ENCODE measurements at regions not wholly inside any gene's neighbourhood (a gene's known extent, or its start where the extent isn't known, plus 50 kb on each side); places are given as distances from the start of the nearest gene placed in this dataset.

DNA sequence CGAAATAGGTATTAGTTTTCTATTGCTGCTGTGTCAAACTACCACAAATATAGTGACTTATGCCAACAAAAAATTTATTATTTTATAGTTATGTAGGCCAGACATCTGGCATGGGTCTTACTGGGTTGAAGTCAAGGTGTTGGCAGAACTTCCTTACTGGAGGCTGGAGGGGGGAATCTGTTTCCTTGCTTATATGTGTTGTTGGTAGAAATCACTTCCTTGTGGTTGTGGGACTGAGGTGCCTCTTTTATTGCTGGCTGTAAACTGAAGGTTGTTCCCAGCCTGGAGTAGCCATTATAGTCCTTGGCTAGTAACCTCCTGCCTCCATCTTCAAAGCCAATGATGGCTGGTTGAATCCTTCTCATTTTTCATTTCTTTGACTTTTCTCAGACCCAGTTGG, 439.8 kb upstream of the EEF2KMT start (continued):
- TF ChIP-seq POLR2A (IDR thresholded peaks at IDR 0.05; ENCODE audit: borderline replicate concordance, extremely low read depth, insufficient read depth, insufficient read length) = no peak
- TF ChIP-seq POLR2AphosphoS5 (IDR thresholded peaks at IDR 0.05; ENCODE audit: low read depth, low read length) = no peak
- no peak for TF ChIP-seq EZH2phosphoT487 (IDR thresholded peaks at IDR 0.05; ENCODE audit: borderline replicate concordance)
- TF ChIP-seq, protein P1, sequence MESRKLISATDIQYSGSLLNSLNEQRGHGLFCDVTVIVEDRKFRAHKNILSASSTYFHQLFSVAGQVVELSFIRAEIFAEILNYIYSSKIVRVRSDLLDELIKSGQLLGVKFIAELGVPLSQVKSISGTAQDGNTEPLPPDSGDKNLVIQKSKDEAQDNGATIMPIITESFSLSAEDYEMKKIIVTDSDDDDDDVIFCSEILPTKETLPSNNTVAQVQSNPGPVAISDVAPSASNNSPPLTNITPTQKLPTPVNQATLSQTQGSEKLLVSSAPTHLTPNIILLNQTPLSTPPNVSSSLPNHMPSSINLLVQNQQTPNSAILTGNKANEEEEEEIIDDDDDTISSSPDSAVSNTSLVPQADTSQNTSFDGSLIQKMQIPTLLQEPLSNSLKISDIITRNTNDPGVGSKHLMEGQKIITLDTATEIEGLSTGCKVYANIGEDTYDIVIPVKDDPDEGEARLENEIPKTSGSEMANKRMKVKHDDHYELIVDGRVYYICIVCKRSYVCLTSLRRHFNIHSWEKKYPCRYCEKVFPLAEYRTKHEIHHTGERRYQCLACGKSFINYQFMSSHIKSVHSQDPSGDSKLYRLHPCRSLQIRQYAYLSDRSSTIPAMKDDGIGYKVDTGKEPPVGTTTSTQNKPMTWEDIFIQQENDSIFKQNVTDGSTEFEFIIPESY (IDR thresholded peaks at IDR 0.05; ENCODE audit: extremely low read depth, insufficient replicate concordance, low read length) = no peak
- TF ChIP-seq ZNF274 (IDR thresholded peaks at IDR 0.05; ENCODE audit: low read depth, low read length) = no peak
- TF ChIP-seq CBX3 (IDR thresholded peaks at IDR 0.05; ENCODE audit: low read depth) = no peak
- TF ChIP-seq CEBPB (IDR thresholded peaks at IDR 0.05; ENCODE audit: low read depth) = no peak
- TF ChIP-seq, protein P2, sequence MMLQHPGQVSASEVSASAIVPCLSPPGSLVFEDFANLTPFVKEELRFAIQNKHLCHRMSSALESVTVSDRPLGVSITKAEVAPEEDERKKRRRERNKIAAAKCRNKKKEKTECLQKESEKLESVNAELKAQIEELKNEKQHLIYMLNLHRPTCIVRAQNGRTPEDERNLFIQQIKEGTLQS (IDR thresholded peaks at IDR 0.05) = no peak
- TF ChIP-seq EGR1 (IDR thresholded peaks at IDR 0.05; ENCODE audit: low read depth) = no peak
- no peak for TF ChIP-seq SRF (IDR thresholded peaks at IDR 0.05; ENCODE audit: low read depth)
- no peak for TF ChIP-seq ZFX (IDR thresholded peaks at IDR 0.05)

DNA sequence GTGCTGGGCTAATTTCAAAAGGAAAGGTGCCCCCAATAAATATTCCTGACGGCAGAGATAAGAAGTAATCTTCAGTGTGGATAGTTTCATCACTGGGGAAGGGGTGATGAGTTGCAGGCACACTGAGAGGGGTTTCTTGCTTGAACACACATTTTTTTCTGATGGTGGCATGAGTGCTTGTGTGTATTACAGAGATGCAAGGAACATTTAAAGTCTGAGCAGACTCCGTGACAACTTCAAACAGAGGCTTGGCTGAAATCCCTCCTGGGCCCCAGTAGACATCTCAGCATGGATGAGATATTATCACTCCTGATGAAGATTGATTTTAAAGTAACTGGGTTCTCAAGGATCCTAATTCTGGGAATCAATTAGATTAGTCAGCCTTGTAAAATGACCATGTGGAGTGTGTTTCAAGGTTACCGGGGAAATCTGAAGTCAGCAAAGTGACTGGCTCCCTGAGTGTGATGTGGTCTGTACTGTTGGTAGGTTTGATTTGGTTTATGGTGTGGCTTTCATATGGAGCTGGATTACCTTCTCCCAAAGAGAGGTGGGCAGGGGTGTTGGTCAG, 435.8 kb upstream of the EEF2KMT start:
- Histone ChIP-seq H3K4me1 (ENCODE audit: control insufficient read depth in 1 of 2, insufficient read depth in 2 of 2, low read length in 2 of 2) (no peaks in the 10 kb centered on the region), H3K27ac (ENCODE audit: low read depth, low read length) (no peak overlapping the region), H3K27me3 (ENCODE audit: insufficient read depth, low read length) (peaks cover 40% of the 10 kb centered on the region), H3K9me3 (ENCODE audit: control insufficient read depth in 1 of 2, insufficient read depth in 1 of 2, low read depth in 1 of 2, low read length in 2 of 2) (no peaks in the 10 kb centered on the region), H3K4me3 (replicated peaks in 1 of 2; ENCODE audit: low read depth in 1 of 2, low read length in 2 of 2) (no peak overlapping the region), H3K9me2 (ENCODE audit: insufficient read depth) (no peaks in the 10 kb centered on the region), H3K79me2 (ENCODE audit: insufficient read depth, low read length) (no peaks in the 10 kb centered on the region), H3K9ac (ENCODE audit: low read length) (no peak overlapping the region), H4K20me1 (ENCODE audit: insufficient read depth) (no peaks in the 10 kb centered on the region), H2AFZ (ENCODE audit: low read depth, low read length, poor library complexity, severe bottlenecking) (no peak overlapping the region), H3K4me2 (ENCODE audit: low read length) (no peak overlapping the region), H3K36me3 (ENCODE audit: control insufficient read depth in 1 of 2, insufficient read depth in 2 of 2, low read length in 2 of 2) (no peaks in the 10 kb centered on the region)
- ChIA-PET POLR2A (no interaction called here), RAD21 (ENCODE audit: low non-redundant PET in 1 of 2, low total read pairs in 2 of 2, uncharacterized antibody in 2 of 2, unreplicated experiment in 2 of 2) (no interaction called here), CTCF (no interaction called here)
- no peak for TF ChIP-seq EZH2 (IDR thresholded peaks at IDR 0.05)
- TF ChIP-seq POLR2AphosphoS5 (IDR thresholded peaks at IDR 0.05; ENCODE audit: low read depth, low read length) = no peak
- TF ChIP-seq, protein P2 (IDR thresholded peaks at IDR 0.05) = no peak
- no peak for TF ChIP-seq RAD21 (IDR thresholded peaks at IDR 0.05; ENCODE audit: low read depth)
- no peak for TF ChIP-seq SP1 (IDR thresholded peaks at IDR 0.05; ENCODE audit: low read depth)
- ATAC-seq (no peak), DNase-seq (ENCODE audit: low read depth, low spot score) (no peak)
- no TSS peak for BruUV-seq (replicated peaks)
- intact Hi-C loops (cut with micrococcal nuclease) = no loop called here
